ENCODE measurements at regions not wholly inside any gene's neighbourhood (a gene's known extent, or its start where the extent isn't known, plus 50 kb on each side); places are given as distances from the start of the nearest gene placed in this dataset.

DNA sequence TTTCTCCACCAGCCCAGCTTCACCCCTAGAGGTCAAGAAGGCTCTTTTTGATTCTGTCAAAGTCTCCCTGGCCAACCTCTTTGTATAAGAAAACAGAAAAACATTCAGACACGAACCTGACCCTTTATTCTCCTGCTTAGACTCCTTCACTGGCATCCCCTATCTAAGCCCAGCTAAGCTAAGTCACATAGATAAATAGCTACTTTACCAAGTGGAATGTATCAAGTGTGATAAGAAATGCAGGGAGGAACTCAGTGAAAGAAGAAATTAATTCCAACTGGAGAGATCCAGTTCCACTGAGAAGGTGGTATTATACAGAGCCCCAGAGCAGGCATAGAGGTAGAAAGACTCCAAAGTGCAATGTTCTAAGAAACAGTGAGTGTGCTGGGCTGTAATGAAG is 489.5 kb downstream of the TNS1 start:
- no peak for FAIRE-seq
- TF ChIP-seq, protein P1, sequence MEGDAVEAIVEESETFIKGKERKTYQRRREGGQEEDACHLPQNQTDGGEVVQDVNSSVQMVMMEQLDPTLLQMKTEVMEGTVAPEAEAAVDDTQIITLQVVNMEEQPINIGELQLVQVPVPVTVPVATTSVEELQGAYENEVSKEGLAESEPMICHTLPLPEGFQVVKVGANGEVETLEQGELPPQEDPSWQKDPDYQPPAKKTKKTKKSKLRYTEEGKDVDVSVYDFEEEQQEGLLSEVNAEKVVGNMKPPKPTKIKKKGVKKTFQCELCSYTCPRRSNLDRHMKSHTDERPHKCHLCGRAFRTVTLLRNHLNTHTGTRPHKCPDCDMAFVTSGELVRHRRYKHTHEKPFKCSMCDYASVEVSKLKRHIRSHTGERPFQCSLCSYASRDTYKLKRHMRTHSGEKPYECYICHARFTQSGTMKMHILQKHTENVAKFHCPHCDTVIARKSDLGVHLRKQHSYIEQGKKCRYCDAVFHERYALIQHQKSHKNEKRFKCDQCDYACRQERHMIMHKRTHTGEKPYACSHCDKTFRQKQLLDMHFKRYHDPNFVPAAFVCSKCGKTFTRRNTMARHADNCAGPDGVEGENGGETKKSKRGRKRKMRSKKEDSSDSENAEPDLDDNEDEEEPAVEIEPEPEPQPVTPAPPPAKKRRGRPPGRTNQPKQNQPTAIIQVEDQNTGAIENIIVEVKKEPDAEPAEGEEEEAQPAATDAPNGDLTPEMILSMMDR (IDR thresholded peaks at IDR 0.05; ENCODE audit: insufficient read depth, missing control alignments) = no peak
- DNase-seq (ENCODE audit: insufficient read length, low spot score) = no peak

DNA sequence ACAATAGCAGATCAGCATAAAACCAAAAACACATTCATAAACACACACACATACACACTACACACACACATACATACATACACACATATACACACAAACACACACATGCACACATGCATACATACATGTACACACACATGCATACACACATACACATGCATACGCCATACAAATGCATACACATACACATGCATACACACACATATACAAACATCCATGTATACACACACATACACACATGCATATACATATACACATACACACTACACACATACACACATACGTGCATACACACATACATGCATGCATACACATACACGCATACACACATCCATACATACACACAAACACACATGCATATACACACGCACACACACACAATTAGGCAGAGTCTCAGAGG is 490.1 kb downstream of the TNS1 start:
- TF ChIP-seq, protein P1 (IDR thresholded peaks at IDR 0.05; ENCODE audit: insufficient read depth, missing control alignments) = no peak
- DNase-seq (ENCODE audit: insufficient read length, low spot score) (no peak), FAIRE-seq (no peak)

DNA sequence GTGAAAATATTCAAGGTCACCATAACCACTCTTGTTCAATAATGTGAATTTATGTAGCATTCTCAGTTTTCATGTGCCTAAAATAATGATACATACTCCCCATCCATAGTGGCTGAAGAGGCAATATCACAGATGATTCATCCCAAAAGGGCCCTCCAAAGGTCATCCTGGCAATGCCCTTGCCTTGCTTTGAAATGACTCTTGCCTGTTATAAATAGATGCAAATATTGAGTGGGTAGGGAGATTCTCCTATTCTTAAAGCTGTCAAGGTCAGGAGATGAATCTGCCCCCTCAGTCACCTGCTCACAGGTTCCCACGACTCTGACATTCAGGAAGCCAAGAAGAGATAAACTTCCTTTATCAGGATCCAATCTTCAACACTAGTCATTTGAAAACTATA is 490.5 kb downstream of the TNS1 start:
- no peak for FAIRE-seq
- no peak for DNase-seq (ENCODE audit: insufficient read length, low spot score)
- TF ChIP-seq, protein P1 (IDR thresholded peaks at IDR 0.05; ENCODE audit: insufficient read depth, missing control alignments) = no peak

DNA sequence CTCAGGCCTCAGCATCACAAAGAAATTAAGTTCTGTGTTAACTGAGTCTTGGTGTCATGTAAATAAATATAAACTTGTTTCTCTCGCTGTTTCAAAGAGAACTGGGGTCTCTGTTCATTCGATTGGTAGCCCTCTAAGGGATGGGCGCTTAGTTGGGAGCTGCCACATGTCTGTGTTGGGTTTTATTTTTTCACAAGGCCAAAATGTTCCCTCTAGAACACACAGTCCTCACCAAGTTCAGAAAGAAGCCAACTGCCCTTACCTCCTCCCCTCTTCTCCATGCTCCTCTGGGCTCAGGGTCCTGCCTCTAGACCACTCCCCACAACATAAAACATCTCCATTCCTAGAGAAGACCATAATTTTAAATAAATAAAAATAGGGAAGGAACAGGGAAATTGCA is 490.9 kb downstream of the TNS1 start:
- FAIRE-seq = no peak
- TF ChIP-seq, protein P1 (IDR thresholded peaks at IDR 0.05; ENCODE audit: insufficient read depth, missing control alignments) = no peak
- DNase-seq (ENCODE audit: insufficient read length, low spot score) = no peak

DNA sequence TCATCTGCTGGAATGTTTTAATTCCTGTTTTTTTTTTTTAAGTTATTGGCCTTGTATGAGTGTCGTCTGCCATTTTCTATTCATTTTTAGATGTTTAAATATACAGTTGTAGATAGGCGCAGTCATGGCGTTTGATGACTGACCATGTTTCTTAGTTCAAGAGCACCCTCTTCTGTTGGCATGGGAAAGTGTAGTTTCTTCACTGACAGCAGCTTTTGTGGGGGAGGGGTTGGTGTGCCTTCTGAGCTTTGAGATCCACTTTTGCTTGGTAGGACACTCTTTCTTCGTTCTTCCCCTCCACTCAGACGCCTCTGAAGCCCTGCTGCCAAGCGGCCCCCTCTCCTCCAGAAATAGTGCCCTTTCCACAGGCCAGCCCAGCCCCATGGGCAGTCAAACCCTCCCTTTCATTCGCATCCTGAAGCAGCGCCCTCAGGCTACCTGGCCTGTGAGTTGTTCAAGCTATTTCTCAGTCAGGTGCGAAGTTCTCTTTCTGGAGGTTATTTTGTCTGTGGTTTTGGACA is 492.0 kb downstream of the TNS1 start:
- no peak for DNase-seq (ENCODE audit: insufficient read length, low spot score)
- FAIRE-seq = peak; percentile 38
- TF ChIP-seq, protein P1 (IDR thresholded peaks at IDR 0.05; ENCODE audit: insufficient read depth, missing control alignments) = peak; percentile 92

DNA sequence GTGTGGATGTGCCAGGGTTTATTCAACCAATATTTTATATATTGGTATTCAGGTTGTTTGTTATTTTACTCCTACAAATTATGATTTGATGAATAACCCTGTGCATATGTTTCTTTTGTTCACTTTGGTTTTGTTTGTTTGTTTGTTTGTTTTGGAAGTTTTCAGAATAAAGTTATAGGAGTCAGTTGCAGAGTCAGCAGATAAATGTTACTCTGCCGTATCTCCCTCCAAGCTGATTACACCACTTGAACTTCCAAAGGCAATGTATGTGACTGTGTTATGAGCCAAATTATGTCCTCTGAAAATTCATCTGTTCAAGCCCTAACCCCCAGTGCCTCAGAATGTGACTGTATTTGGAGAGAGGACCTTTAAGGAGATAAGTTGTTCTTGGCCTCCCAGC is 497.5 kb downstream of the TNS1 start:
- FAIRE-seq = no peak
- TF ChIP-seq, protein P1 (IDR thresholded peaks at IDR 0.05; ENCODE audit: insufficient read depth, missing control alignments) = no peak

DNA sequence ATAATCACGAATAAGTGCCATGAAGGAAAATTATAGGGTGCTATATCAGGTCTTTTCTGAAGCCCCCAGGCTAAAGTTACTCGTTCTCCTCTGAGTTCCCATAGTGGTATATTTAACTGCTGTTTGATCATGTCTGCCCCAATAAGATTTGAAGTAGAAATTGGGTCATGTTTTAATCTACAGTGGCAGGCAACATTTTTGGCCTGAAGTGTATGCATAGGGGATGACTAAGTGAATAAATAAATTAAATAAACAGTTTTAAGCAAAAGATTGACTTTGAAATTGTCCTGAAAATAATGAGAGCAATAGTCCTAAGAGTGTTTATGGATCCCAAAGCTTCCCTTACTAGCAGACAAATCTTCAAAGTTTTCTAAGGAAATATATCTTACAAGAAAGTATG is 500.9 kb downstream of the TNS1 start:
- DNase-seq (ENCODE audit: insufficient read length, low spot score) (no peak), FAIRE-seq (no peak)
- TF ChIP-seq, protein P1 (IDR thresholded peaks at IDR 0.05; ENCODE audit: insufficient read depth, missing control alignments) = no peak

More for the DNA sequence above, 497.5 kb downstream of the TNS1 start:
- DNase-seq (ENCODE audit: insufficient read length, low spot score) = no peak
